GM21576 (cell line): ENCODE measurements at regions not wholly inside any gene's neighbourhood (a gene's known extent, or its start where the extent isn't known, plus 50 kb on each side); places are given as distances from the start of the nearest gene placed in this dataset.
"Not testable (repeated sequence)": the region's sequence is repeated elsewhere in the genome, so short reads cannot be mapped to it uniquely, and the experiment has no call there.

ENCODE experiments used
- ATAC-seq: cut with Tn5 transposase; IDR thresholded peaks from one replicate; pipeline ENCODE4 v1.9.1; 2021; ENCODE audit warnings: mild to moderate bottlenecking, moderate library complexity; ENCODE audit not compliant: unreplicated experiment

- no peak for ATAC-seq
Observed at GRCh38 chr5:14995229-14995628, 123.7 kb upstream of the ANKH start.

- ATAC-seq: not testable (repeated sequence)
Observed at GRCh38 chr5:14993459-14994133, 122.0 kb upstream of the ANKH start.

GRCh38 chr5:14992751-14993458 lies 121.3 kb upstream of the ANKH start:
- peak; percentile 83 for ATAC-seq

- no peak for ATAC-seq
Observed at GRCh38 chr5:14988223-14988622, 116.6 kb upstream of the ANKH start.

GRCh38 chr5:14986413-14986812 lies 114.8 kb upstream of the ANKH start:
- no peak for ATAC-seq

GRCh38 chr5:14983666-14984441 lies 112.3 kb upstream of the ANKH start:
- ATAC-seq: no peak

- ATAC-seq: no peak
Observed at GRCh38 chr5:14980698-14981097, 109.1 kb upstream of the ANKH start.

- no peak for ATAC-seq
Observed at GRCh38 chr5:14977058-14977685, 105.6 kb upstream of the ANKH start.

- ATAC-seq: no peak
Observed at GRCh38 chr5:14976486-14976885, 104.9 kb upstream of the ANKH start.

- no peak for ATAC-seq
Observed at GRCh38 chr5:14971873-14972272, 100.3 kb upstream of the ANKH start.

GRCh38 chr5:14968796-14969195 lies 97.2 kb upstream of the ANKH start:
- ATAC-seq: no peak

GRCh38 chr5:14967166-14967565 lies 95.6 kb upstream of the ANKH start:
- no peak for ATAC-seq

GRCh38 chr5:14965815-14966214 lies 94.2 kb upstream of the ANKH start:
- no peak for ATAC-seq

GRCh38 chr5:14962604-14963003 lies 91.0 kb upstream of the ANKH start:
- ATAC-seq: no peak

- ATAC-seq: no peak
Observed at GRCh38 chr5:14960120-14960462, 88.5 kb upstream of the ANKH start.

GRCh38 chr5:14959399-14960119 lies 88.0 kb upstream of the ANKH start:
- ATAC-seq: no peak

- ATAC-seq: no peak
Observed at GRCh38 chr5:14958188-14958587, 86.6 kb upstream of the ANKH start.

- ATAC-seq: no peak
Observed at GRCh38 chr5:14956423-14957046, 85.0 kb upstream of the ANKH start.

GRCh38 chr5:14954616-14955343 lies 83.2 kb upstream of the ANKH start:
- ATAC-seq: no peak

- ATAC-seq: no peak
Observed at GRCh38 chr5:14954216-14954615, 82.6 kb upstream of the ANKH start.
